ENCODE measurements at regions not wholly inside any gene's neighbourhood (a gene's known extent, or its start where the extent isn't known, plus 50 kb on each side); places are given as distances from the start of the nearest gene placed in this dataset.

DNA sequence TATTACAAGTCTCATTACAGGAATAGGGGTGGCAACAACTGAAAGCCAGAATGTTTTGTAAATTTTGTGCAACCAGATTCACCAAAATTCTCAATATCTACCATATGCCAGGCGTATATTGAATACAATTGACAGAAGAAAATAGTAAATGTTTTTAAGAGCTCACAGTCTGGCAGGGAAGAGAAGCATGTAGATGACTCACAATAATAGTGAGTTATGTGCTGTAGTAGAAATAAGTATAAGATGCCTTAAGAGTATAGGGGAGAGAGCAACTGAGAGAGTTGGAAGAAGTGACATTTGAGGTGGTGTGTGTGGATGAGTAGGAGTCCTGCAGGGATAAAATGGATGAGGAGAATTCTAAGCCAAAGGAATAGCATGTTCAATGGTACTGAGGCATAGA lies 170.5 kb upstream of the FGGY start:
- DNase-seq = no peak

GRCh38 chr1:59128239-59128736 lies 168.6 kb upstream of the FGGY start:
- DNase-seq = no peak

- DNase-seq = no peak
Observed at GRCh38 chr1:59128784-59129227, 168.1 kb upstream of the FGGY start.

- no peak for DNase-seq
Observed at GRCh38 chr1:59132295-59132694, 164.6 kb upstream of the FGGY start.

GRCh38 chr1:59133997-59134396 lies 162.9 kb upstream of the FGGY start:
- no peak for DNase-seq

DNA sequence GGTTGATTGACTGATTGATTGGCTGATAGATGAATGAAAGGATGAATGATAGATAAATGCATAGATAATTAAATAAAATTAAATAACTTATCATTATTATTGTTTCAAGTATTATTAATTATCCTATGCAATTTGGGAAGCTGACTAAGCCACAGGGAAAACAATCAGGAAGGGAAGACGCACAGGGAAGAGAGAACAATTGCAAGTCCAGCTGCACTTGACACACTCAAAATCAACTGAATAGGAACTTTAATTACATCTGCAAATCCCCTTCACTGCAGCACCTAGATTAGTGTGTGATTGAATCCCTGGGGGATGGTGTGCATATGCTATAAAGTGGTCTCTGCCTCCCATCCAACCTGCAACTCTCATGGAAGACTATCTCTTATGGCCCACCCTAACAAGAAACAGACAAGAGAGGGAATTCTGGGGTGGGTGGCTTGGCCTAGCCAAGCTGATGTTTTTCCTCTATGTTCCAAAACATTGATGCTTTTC lies 161.1 kb upstream of the FGGY start:
- DNase-seq = no peak

DNA sequence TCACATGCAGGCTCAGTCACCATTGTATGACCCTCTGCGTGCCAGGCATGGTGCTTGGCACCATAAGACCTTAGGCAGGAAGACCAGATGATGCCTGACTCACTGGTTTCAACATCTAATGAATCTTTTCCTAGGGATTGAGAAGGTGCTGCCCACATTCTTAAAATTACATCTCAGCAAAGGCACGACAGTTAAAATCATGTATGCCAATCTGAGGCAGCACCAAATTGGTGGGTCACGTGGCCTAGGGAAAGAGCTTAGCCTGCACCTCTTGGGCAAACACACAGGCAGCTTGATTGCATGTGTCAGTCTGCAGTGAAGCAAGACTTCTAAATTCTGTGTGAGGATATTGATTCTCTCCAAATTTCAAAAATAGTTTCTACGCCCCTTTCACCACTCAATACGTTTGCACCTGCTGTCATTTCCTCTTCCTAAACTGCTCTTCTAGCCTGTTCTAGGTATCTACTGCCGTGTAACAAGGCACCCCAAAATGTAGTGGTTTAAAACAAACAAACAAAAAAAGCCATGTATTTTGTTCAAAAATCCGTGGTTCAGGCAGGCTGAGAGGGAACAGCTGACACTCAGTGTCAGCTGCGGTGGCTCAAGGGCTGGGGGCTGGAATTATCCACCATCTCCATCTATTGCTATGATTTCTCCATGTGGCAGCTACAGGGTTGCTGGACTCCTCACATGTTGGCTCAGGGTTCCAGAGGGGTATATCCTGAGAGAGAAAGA lies 160.2 kb upstream of the FGGY start:
- DNase-seq = peak; percentile 50 to 81

GRCh38 chr1:59137276-59137615 lies 159.6 kb upstream of the FGGY start:
- DNase-seq = peak in 1 of 2 donors; percentile 70

GRCh38 chr1:59137968-59138367 lies 158.9 kb upstream of the FGGY start:
- no peak for DNase-seq

GRCh38 chr1:59138402-59138801 lies 158.5 kb upstream of the FGGY start:
- peak; percentile 60 to 61 for DNase-seq

GRCh38 chr1:59139396-59139795 lies 157.5 kb upstream of the FGGY start:
- peak; percentile 31 to 61 for DNase-seq

- DNase-seq = no peak
Observed at GRCh38 chr1:59141267-59141863, 155.5 kb upstream of the FGGY start.

DNA sequence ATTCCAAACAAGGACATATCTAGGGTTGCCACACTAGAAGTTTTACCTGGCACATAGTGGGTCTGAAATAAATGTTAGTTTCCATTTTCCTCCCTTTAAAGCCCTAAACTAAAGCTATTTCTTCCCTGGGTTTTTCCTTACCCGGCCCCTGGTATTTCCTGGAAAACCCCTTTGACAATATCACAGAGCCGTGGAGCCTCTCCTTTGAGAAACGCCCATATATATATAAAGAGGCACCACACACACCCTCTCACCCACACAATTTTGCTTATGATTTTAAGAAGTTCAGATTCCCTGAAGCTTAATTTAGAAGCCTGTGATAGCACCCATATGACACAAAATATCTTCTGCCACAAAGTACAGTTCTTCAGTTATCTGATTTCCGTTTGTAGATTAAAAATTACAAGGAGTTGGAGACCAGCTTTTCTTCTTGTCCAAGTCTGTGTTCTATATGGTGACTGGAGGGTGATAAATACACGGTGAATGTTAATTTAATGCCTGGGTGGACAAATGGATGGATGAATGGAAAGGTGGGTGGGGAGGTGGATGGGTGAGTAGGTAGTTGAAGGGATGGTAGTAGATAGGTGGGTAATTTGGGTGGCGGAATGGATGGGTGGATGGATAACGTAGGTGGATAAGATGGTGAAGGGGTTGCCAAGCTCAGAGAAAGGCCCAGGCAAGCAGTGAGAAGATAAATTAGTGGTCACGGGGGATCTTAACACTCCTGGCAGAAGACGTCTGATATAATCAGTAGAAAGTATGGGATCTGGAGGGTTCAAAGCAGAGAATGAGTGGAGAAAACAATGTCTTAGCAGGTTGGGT lies 154.4 kb upstream of the FGGY start:
- DNase-seq = peak in 1 of 2 donors; percentile 45

GRCh38 chr1:59143133-59143487 lies 153.8 kb upstream of the FGGY start:
- peak; percentile 68 to 79 for DNase-seq

- no peak for DNase-seq
Observed at GRCh38 chr1:59143811-59144210, 153.1 kb upstream of the FGGY start.

GRCh38 chr1:59144959-59145358 lies 151.9 kb upstream of the FGGY start:
- no peak for DNase-seq

GRCh38 chr1:59146056-59146455 lies 150.8 kb upstream of the FGGY start:
- DNase-seq = no peak

DNA sequence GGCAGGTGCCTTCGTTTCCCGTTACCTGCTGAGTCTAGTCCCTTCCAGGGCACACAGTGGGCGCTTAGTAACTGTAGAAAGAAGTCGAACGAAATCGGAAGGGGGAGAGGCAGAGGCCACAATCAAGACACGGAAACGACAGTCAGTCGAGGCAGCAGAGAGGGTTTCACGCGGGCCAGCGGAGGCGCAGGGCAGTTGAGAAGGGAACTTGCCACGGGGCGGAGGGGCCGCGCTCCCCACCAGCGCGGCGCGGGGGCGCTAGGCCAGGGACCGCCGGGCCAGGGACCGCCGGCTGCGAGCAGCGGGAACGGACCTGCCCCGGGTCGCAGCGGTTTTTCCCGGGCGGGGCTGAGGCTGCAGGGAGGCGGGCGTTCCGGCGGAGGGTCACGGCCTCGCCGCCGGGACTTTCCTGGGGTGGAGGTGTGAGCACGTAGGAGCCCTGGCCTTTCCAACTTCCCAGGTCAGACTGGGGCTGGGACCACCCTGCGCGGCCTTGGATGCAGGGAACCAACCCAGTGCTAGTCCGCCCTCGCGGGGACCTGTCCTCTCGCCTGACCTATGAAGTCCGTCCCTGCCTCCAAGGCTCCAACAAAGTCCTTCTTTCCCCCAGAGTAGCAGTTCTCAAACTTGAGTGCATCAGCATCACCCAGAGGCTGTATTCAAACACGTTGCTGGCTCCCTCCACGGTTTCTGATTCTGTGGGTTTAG lies 150.1 kb upstream of the FGGY start:
- DNase-seq = peak; percentile 18 to 51

DNA sequence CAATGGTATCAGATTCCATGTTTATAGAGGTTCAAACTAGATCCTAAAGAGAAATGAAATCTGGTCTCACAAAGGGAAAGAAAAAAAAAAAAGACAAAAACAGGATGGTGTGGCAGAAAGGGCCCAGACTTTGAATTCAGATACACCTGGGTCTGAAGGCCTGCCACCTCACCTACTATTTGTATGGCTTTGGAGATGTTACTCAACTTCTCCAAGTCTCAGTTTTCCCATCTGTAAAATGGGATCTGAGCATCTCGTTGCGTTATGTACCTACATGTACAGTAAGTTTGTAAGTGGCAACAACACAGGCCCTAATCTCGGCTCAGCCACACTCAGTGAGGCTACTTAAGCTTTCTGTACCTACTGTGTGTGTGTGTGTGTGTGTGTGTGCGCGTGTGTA lies 147.5 kb upstream of the FGGY start:
- no peak for DNase-seq

DNA sequence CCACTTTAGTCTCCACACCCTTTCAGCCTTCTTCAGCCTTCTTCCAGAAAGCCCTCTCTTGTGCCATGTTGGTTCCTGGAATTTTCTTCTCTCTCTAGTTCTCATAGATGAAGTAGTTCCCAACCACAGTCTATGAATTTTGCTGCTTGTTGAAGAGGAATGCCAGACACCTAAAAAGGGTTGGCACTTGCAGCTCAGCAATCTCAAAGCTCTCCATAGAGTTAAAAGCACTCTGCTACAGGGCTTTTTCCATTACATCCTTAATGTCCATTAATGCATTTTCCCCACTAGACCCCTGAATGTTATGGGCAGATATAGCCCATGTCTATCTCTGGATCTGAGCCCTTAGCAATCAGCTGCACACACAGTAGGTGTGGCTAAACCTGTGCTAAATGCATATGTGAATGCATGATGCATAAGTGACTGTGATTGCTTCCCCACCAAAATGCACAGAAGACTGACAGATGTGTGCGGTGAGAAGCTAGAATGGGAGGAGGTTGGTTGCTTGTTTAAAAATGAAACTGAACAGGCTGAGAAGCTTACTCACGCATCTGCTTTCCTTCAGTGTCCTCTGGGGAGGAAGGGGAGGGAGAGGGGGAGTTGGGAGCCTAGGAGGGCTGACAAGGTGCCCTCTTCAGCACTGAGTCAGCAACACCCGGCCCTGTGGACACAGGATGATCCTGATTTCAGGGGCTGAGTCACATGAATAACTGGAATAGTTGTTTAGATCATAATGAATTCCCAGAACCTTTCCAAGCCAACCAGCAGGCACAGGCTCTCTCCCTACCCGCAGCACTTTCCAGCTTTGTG lies 146.1 kb upstream of the FGGY start:
- DNase-seq = no peak

- DNase-seq = no peak
Observed at GRCh38 chr1:59151387-59151761, 145.5 kb upstream of the FGGY start.

DNA sequence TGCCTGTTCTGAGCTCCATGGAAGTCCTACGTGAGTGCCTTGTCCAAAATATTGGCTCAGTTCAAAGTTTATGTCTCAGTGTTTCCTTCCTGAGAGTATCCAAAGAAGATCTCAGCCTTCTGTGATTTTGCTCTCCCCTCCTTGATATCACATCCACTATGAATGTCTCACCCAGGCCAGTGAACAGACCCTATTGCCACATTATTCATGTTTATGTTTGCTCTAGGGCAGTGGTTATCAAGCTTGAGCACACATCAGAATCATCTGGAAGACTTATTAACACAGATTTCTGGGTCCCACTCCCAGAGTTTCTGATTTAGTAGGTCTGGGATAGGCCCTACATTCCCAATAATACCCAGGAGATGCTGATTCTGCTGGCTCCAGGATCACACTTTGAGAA lies 145.0 kb upstream of the FGGY start:
- DNase-seq = no peak
